Lower lobe of right lung (tissue), 2 donors: ENCODE measurements at regions not wholly inside any gene's neighbourhood (a gene's known extent, or its start where the extent isn't known, plus 50 kb on each side); places are given as distances from the start of the nearest gene placed in this dataset.

Experiments
- ATAC-seq, 2 donors: fragments of 200-7000 bp; cut with Tn5 transposase; one replicate each; pipeline ENCODE4 v1.9.1; 2020 to 2022; ENCODE audit warnings: mild to moderate bottlenecking in 2 of 2, moderate library complexity in 2 of 2
- DNase-seq: peaks from one replicate; pipeline ENCODE4 v3.0.0-alpha.2; 2020
- H3K27ac ChIP-seq: fragments of 200-600 bp; one replicate; pipeline ENCODE4 v1.8.0; 2022
- H3K27me3 ChIP-seq: fragments of 200-600 bp; one replicate; pipeline ENCODE4 v1.8.0; 2022; ENCODE audit warnings: low read depth
- H3K36me3 ChIP-seq: fragments of 200-600 bp; one replicate; pipeline ENCODE4 v1.8.0; 2022; ENCODE audit warnings: mild to moderate bottlenecking
- H3K4me1 ChIP-seq: fragments of 200-600 bp; one replicate; pipeline ENCODE4 v1.8.0; 2022
- H3K4me3 ChIP-seq: fragments of 200-600 bp; one replicate; pipeline ENCODE4 v1.8.0; 2022; ENCODE audit warnings: mild to moderate bottlenecking
- H3K9me3 ChIP-seq: fragments of 200-600 bp; one replicate; pipeline ENCODE4 v1.8.0; 2022
- intact Hi-C: fragments of 100-400 bp; cut with DNase I; formaldehyde crosslinking; loops from one replicate; pipeline ENCODE4 v1.11.0; 2022
- TF ChIP-seq, protein P1 (sequence below): fragments of 200-600 bp; IDR thresholded peaks from one replicate; pipeline ENCODE4 v1.8.0; 2022; ENCODE audit warnings: antibody characterized with exemption, mild to moderate bottlenecking
- donor health status: DM: no; HTN: yes; CAD: no; lungs with severe emphysema.

DNA sequence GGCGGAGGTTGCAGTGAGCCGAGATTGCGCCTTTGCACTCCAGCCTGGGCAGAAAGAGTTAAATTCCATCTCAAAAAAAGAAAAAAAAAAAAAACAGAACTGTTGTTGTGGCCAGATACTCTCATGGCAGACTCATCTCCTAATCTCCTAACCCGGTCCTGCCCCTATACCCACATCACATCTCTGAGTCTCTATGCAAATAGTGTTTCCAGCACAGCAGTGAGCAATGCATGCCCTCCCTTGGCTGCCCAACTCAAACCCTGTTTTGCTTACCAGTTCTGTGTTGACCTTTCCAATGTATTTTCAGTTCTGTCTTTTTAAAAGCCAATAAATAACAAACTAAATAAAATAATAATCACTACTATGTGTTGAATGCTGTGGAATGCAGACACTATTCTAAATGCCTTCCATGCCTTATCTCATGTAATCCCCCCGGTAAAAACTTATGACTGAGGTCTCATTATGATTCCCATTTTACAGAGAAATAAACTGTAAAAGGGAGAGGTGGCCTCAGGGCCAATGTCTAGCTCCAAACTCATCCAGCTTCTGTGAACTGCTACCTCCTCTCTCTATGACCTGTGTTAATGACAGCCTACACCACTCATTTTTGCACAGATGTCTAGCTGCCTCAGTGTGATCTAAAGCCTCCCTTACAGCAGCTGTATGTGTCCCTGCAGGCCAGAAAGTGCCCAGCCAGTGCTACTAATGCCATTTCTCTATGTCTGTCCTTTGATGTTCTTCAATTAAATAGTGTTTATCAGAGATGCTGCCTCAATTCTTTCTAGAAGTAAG lies 289.8 kb downstream of the HS3ST3B1 start:
- no peaks in the 10 kb centered on the region for H3K27me3 ChIP-seq
- TF ChIP-seq, protein P1, sequence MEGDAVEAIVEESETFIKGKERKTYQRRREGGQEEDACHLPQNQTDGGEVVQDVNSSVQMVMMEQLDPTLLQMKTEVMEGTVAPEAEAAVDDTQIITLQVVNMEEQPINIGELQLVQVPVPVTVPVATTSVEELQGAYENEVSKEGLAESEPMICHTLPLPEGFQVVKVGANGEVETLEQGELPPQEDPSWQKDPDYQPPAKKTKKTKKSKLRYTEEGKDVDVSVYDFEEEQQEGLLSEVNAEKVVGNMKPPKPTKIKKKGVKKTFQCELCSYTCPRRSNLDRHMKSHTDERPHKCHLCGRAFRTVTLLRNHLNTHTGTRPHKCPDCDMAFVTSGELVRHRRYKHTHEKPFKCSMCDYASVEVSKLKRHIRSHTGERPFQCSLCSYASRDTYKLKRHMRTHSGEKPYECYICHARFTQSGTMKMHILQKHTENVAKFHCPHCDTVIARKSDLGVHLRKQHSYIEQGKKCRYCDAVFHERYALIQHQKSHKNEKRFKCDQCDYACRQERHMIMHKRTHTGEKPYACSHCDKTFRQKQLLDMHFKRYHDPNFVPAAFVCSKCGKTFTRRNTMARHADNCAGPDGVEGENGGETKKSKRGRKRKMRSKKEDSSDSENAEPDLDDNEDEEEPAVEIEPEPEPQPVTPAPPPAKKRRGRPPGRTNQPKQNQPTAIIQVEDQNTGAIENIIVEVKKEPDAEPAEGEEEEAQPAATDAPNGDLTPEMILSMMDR, result no peak
- no peaks in the 10 kb centered on the region for H3K4me1 ChIP-seq
- intact Hi-C loops, result no loop called here
- no peak overlapping the region for H3K4me3 ChIP-seq
- no peak overlapping the region for H3K27ac ChIP-seq
- DNase-seq (no peak), ATAC-seq (no peak)
- H3K9me3 ChIP-seq, result no peaks in the 10 kb centered on the region
- no peaks in the 10 kb centered on the region for H3K36me3 ChIP-seq

DNA sequence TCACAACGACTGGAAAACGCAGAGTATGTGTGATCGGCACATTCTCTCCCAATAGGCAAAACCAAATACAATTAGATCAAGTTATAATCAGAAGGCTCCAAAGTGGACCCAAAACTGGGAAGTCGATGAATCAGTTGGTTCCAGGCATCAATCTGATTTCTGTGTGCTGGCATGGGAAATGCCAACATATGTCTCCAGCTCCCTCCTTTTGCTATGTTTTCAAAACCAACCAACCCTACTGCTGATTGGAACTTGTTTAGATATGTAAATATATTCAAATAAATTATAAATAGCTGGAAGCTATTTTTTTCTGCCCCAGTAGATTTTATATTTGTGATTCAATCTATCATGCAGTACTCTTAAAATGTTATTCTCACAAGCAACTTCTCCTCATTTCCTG lies 284.2 kb downstream of the HS3ST3B1 start:
- TF ChIP-seq, protein P1, result no peak
- DNase-seq (no peak), ATAC-seq (no peak)
- no peaks in the 10 kb centered on the region for H3K27me3 ChIP-seq
- no peaks in the 10 kb centered on the region for H3K9me3 ChIP-seq
- no peaks in the 10 kb centered on the region for H3K36me3 ChIP-seq
- H3K27ac ChIP-seq, result no peak overlapping the region
- intact Hi-C loops, result no loop called here
- H3K4me3 ChIP-seq, result no peak overlapping the region
- no peaks in the 10 kb centered on the region for H3K4me1 ChIP-seq

- ATAC-seq (no peak), DNase-seq (no peak)
- Histone ChIP-seq H3K27me3 (no peaks in the 10 kb centered on the region), H3K4me3 (no peak overlapping the region), H3K36me3 (no peaks in the 10 kb centered on the region), H3K4me1 (no peaks in the 10 kb centered on the region), H3K9me3 (no peaks in the 10 kb centered on the region), H3K27ac (no peak overlapping the region)
- TF ChIP-seq, protein P1, result no peak
- intact Hi-C loops, result no loop called here
Measured at GRCh38 chr17:14582996-14583395, 282.1 kb downstream of the HS3ST3B1 start.

- TF ChIP-seq, protein P1, result no peak
- H3K4me1 ChIP-seq, result no peaks in the 10 kb centered on the region
- no peak overlapping the region for H3K27ac ChIP-seq
- H3K4me3 ChIP-seq, result no peak overlapping the region
- intact Hi-C loops, result no loop called here
- ATAC-seq (no peak), DNase-seq (no peak)
- H3K36me3 ChIP-seq, result no peaks in the 10 kb centered on the region
- H3K27me3 ChIP-seq, result no peaks in the 10 kb centered on the region
- no peaks in the 10 kb centered on the region for H3K9me3 ChIP-seq
Measured at GRCh38 chr17:14581186-14581830, 280.4 kb downstream of the HS3ST3B1 start.

- TF ChIP-seq, protein P1, result no peak
- Histone ChIP-seq H3K4me1 (no peaks in the 10 kb centered on the region), H3K4me3 (no peak overlapping the region), H3K36me3 (no peaks in the 10 kb centered on the region), H3K27ac (no peak overlapping the region), H3K27me3 (no peaks in the 10 kb centered on the region), H3K9me3 (no peaks in the 10 kb centered on the region)
- ATAC-seq, result no peak
- DNase-seq, result no peak
- intact Hi-C loops, result no loop called here
Measured at GRCh38 chr17:14580499-14580898, 279.6 kb downstream of the HS3ST3B1 start.
